HEK293T (cell line): ENCODE measurements at regions not wholly inside any gene's neighbourhood (a gene's known extent, or its start where the extent isn't known, plus 50 kb on each side); places are given as distances from the start of the nearest gene placed in this dataset.
"Not testable (repeated sequence)": the region's sequence is repeated elsewhere in the genome, so short reads cannot be mapped to it uniquely, and the experiment has no call there.

Experiments used
- CTCF ChIA-PET: fragments of 350-600 bp; formaldehyde crosslinking; extraction: SDS; loops from one replicate; lab custom pipeline; 2021; ENCODE audit warnings: antibody characterized with exemption, inconsistent platforms; lab: Yijun Ruan, JAX
- POLR2A ChIA-PET: fragments of 350-600 bp; formaldehyde crosslinking; extraction: SDS; loops from one replicate; lab custom pipeline; 2020; ENCODE audit warnings: antibody characterized with exemption, inconsistent platforms; lab: Yijun Ruan, JAX
- DNase-seq: peaks from one replicate; pipeline ENCODE4 v3.0.0; 2012; ENCODE audit warnings: mixed read lengths; ENCODE audit errors: extremely low spot score
- ARNT ChIP-seq: fragments of 450-650 bp; IDR thresholded peaks from 2 replicates; pipeline ENCODE4 v1.6.1; 2017; ENCODE audit warnings: mild to moderate bottlenecking
- BHLHE40 ChIP-seq: fragments of 450-650 bp; IDR thresholded peaks from 2 replicates; pipeline ENCODE4 v1.6.1; 2016; ENCODE audit warnings: mild to moderate bottlenecking, moderate library complexity, borderline replicate concordance
- CTBP1 ChIP-seq: fragments of 450-650 bp; IDR thresholded peaks from 2 replicates; pipeline ENCODE4 v1.6.1; 2016; ENCODE audit warnings: borderline replicate concordance
- ELF4 ChIP-seq: fragments of 450-650 bp; IDR thresholded peaks from 2 replicates; pipeline ENCODE4 v1.6.1; 2017; ENCODE audit warnings: antibody characterized with exemption
- FOXA1 ChIP-seq: fragments of 450-650 bp; IDR thresholded peaks from 2 replicates; pipeline ENCODE4 v1.6.1; 2016; ENCODE audit warnings: mild to moderate bottlenecking
- FOXK2 ChIP-seq: fragments of 450-650 bp; IDR thresholded peaks from 2 replicates; pipeline ENCODE4 v1.6.1; 2016; ENCODE audit warnings: mild to moderate bottlenecking
- FOXM1 ChIP-seq: fragments of 450-650 bp; IDR thresholded peaks from 2 replicates; pipeline ENCODE4 v1.6.1; 2017; ENCODE audit warnings: mild to moderate bottlenecking, borderline replicate concordance
- HDGF ChIP-seq: fragments of 450-650 bp; IDR thresholded peaks from 2 replicates; pipeline ENCODE4 v1.6.1; 2017; ENCODE audit warnings: antibody characterized with exemption, borderline replicate concordance
- L3MBTL2 ChIP-seq: fragments of 450-650 bp; conservative IDR thresholded peaks from 2 replicates; pipeline ENCODE4 v1.6.1; 2016; ENCODE audit warnings: mild to moderate bottlenecking
- LEF1 ChIP-seq: fragments of 450-650 bp; IDR thresholded peaks from 2 replicates; pipeline ENCODE4 v1.6.1; 2017; ENCODE audit warnings: mild to moderate bottlenecking, borderline replicate concordance
- NFRKB ChIP-seq: fragments of 450-650 bp; IDR thresholded peaks from 2 replicates; pipeline ENCODE4 v1.6.1; 2016; ENCODE audit warnings: mild to moderate bottlenecking, moderate library complexity
- SP1 ChIP-seq: fragments of 450-650 bp; IDR thresholded peaks from 2 replicates; pipeline ENCODE4 v1.6.1; 2017
- SUZ12 ChIP-seq: fragments of 450-650 bp; IDR thresholded peaks from 2 replicates; pipeline ENCODE4 v1.6.1; 2016; ENCODE audit warnings: mild to moderate bottlenecking
- TARDBP ChIP-seq: fragments of 450-650 bp; IDR thresholded peaks from 2 replicates; pipeline ENCODE4 v1.6.1; 2016
- ZNF384 ChIP-seq: fragments of 450-650 bp; IDR thresholded peaks from 2 replicates; pipeline ENCODE4 v1.6.1; 2016
- TF ChIP-seq, protein P1 (sequence below): fragments of 450-650 bp; IDR thresholded peaks from 2 replicates; pipeline ENCODE4 v1.6.1; 2016

DNA sequence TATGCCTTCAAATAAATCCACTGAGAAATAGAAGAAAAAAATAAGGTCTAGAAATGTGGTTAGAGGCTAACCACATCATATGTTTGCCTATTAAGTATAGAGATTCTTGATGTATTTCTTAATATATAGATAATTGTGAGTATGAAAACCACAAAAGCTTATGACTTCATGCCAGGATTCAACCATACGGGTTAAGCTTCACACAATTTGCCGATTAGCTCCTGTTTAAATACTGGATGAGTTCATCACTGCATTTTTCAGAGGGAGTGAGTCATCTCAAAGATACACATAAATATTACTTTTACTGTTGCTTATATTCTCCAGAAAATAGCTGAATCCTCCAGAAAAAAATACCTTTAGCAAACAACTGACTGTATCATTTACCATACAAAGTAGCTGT is 79.6 kb downstream of the RPL10L start:
- TF ChIP-seq FOXK2 (no peak), SUZ12 (no peak), HDGF (no peak), BHLHE40 (no peak), SP1 (no peak), ELF4 (no peak), L3MBTL2 (no peak), CTBP1 (no peak), ARNT (no peak), FOXA1 (no peak), FOXM1 (no peak), LEF1 (no peak)
- ChIA-PET POLR2A (no interaction called here), CTCF (no interaction called here)
- DNase-seq, result no peak

DNA sequence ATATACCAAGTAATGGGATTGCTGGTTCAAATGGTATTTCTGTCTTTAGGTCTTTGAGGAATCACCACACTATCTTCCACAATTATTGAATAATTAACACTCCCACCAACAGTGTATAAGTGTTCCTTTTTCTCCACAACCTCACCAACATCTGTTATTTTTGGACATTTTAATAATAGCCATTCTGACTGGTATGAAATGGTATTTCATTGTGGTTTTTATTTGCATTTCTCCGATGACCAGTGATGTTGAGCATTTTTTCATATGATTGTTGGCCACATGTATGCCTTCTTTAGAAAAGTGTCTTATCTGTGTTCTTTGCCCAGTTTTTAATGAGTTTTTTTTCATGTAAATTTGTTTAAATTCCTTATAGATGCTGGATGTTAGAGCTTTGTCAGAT is 83.4 kb downstream of the RPL10L start:
- POLR2A ChIA-PET, CTCF ChIA-PET, DNase-seq: not testable (repeated sequence)

DNA sequence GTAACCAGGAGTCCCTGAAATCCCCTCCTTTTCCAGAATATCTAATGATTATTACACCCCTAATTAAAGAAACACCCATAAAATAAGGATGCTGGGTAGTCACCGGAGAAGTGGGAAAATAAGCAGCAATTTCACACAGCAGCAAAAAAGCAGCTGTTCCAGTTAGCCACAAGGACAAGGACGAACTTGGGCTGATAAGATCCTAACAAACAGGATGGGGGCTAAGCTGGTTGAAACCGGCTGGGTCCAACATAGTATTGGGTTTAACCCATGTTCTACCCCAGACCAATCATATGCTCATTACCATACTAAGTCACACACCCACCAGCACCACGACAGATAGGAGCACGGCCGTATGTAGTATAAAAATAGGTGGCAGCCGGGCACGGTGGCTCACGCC is 100.7 kb downstream of the RPL10L start:
- no peak for TF ChIP-seq ELF4
- no peak for TF ChIP-seq FOXA1
- TF ChIP-seq ZNF384, result no peak
- no peak for TF ChIP-seq L3MBTL2
- no peak for TF ChIP-seq FOXK2
- no peak for TF ChIP-seq NFRKB
- TF ChIP-seq ARNT, result no peak
- no peak for TF ChIP-seq TARDBP
- ChIA-PET POLR2A (no interaction called here), CTCF (no interaction called here)
- DNase-seq, result no peak

DNA sequence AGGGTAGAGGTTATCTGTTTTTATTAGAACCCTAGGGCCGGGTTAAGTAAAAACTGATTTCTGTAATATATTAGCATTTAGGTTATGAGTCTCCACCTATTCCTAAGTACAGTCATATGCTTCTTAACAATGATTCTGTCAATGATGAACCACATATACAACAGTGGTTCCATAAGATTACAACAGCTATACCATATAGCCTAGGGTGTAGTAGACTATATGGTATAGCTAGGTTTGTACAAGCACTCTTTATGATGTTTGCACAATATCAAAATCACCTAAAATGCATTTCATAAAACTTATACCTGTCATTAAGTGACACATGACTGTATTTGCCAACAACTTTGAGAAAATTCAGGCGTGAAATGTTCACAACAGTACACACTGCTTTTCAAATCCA is 110.6 kb downstream of the RPL10L start:
- CTCF ChIA-PET, result no interaction called here
- DNase-seq, result no peak
- TF ChIP-seq BHLHE40, result no peak
- no peak for TF ChIP-seq ARNT
- TF ChIP-seq, protein P1, sequence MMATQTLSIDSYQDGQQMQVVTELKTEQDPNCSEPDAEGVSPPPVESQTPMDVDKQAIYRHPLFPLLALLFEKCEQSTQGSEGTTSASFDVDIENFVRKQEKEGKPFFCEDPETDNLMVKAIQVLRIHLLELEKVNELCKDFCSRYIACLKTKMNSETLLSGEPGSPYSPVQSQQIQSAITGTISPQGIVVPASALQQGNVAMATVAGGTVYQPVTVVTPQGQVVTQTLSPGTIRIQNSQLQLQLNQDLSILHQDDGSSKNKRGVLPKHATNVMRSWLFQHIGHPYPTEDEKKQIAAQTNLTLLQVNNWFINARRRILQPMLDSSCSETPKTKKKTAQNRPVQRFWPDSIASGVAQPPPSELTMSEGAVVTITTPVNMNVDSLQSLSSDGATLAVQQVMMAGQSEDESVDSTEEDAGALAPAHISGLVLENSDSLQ, result no peak
- TF ChIP-seq HDGF, result no peak
- POLR2A ChIA-PET, result no interaction called here

DNA sequence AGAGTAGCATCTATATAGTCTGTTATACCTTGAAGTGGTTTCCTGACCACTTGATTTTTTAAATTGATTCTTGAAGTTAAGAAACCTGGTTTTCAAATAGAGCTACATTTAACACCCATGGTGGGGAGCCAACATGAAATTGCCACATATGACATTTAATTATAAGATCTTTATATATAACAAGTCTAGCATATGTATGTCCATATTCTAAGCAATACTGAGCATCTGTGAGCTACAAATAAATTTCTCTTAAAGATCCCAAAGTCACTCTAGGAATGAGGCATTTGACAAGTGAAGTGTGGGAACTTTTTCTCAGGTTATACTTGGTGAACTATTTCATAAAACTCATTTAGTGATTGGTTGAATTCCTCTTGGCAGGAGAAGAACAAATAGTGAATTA is 132.5 kb downstream of the RPL10L start:
- ChIA-PET CTCF (interaction anchor here (0.6 kb wide), 1 partner anchor 27 kb away, joined by 4 read pairs; no protein-coding TSS in a partner anchor), POLR2A (no interaction called here)
- TF ChIP-seq L3MBTL2 (no peak), ZNF384 (no peak), FOXM1 (no peak), LEF1 (no peak)

DNA sequence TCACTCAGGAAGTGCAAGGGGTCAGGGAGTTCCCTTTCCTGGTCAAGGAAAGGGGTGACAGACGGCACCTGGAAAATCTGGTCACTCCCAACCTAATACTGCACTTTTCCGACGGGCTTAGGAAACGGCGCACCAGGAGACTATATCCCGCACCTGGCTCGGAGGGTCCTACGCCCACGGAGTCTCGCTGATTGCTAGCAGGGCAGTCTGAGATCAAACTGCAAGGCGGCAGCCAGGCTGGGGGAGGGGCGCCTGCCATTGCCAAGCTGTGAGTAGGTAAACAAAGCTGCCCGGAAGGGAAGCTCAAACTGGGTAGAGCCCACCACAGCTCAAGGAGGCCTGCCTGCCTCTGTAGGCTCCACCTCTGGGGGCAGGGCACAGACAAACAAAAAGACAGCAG is 142.8 kb downstream of the RPL10L start:
- DNase-seq, POLR2A ChIA-PET: not testable (repeated sequence)

More for the DNA sequence above, 132.5 kb downstream of the RPL10L start:
- no peak for DNase-seq

DNA sequence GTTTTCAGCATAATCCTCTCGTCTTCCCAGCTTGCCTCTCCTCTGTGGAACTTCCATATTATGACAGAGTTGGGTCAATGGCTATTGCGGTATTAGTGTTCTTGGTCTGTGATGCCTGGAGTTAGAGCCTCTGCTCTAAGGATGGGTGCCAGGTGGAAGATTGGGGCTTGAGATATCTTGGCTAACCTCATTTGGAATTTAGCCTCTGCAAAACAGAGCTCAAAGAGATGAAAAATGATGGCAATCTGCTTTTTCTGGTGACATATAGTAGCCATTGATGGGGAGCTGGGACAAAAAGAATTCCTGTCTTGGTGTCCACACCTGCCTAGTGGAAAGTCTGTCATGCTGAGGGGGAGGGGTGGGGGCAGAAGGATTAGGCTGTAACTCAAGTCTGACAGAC is 152.1 kb downstream of the RPL10L start:
- DNase-seq, result no peak
- CTCF ChIA-PET, result no interaction called here
- no peak for TF ChIP-seq HDGF
- POLR2A ChIA-PET, result no interaction called here

More for the DNA sequence above, 142.8 kb downstream of the RPL10L start:
- CTCF ChIA-PET, result not testable (repeated sequence)

DNA sequence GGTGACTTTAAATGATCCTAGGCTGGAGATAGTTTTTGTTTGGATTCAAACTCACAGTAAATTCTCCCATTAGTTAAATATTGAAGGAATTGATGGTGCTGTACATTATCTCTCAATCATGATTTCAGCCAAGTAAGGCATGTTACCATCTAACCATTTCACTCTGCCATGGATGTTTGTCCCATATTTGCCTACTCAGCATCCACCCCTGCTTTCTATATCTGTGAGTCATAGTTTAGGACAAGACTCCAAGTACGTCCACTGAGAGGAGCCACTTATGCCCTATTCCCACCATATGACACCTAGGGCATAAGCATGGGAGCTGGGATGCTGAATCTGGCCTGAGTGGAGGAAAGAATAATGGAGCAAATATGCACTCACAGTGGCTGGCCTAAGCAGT is 155.2 kb downstream of the RPL10L start:
- CTCF ChIA-PET, result no interaction called here
- POLR2A ChIA-PET, result no interaction called here
- DNase-seq, result no peak
- TF ChIP-seq L3MBTL2 (no peak), FOXA1 (no peak), FOXM1 (no peak), ZNF384 (no peak), NFRKB (no peak), BHLHE40 (no peak), TARDBP (no peak), HDGF (no peak), FOXK2 (no peak), LEF1 (no peak), SUZ12 (no peak)

DNA sequence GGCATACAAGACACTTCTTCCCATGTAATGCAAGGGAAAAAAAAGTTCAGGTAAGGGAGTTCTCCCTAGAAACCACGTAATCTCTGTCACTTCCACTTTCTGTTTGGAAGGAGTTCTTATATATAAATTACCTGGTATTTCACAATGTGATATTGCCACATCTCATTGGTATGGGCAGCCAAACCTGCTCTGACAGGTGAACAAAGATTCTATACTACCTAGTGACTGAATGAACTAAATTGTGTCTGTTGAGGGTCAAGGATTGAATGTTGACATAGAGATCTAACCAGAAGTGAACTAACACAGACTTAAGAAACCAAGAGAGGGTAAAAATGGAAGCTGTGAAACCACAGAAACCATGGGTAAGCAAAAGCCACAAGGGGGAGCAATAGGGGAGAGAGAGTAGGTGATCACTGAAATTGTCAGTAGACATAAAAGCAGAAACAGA is 161.3 kb downstream of the RPL10L start:
- ChIA-PET CTCF (interaction anchor here (0.8 kb wide), 1 partner anchor 17 kb away, joined by 3 read pairs; no protein-coding TSS in a partner anchor), POLR2A (no interaction called here)
- TF ChIP-seq FOXM1 (no peak), BHLHE40 (no peak), SP1 (no peak), L3MBTL2 (no peak), FOXA1 (no peak), SUZ12 (no peak), TARDBP (no peak), ZNF384 (no peak), ARNT (no peak), CTBP1 (no peak), HDGF (no peak), LEF1 (no peak), FOXK2 (no peak), ELF4 (no peak), NFRKB (no peak)
- TF ChIP-seq, protein P1, result no peak
- DNase-seq, result peak; percentile 17
